ENCODE measurements at regions not wholly inside any gene's neighbourhood (a gene's known extent, or its start where the extent isn't known, plus 50 kb on each side); places are given as distances from the start of the nearest gene placed in this dataset.

DNA sequence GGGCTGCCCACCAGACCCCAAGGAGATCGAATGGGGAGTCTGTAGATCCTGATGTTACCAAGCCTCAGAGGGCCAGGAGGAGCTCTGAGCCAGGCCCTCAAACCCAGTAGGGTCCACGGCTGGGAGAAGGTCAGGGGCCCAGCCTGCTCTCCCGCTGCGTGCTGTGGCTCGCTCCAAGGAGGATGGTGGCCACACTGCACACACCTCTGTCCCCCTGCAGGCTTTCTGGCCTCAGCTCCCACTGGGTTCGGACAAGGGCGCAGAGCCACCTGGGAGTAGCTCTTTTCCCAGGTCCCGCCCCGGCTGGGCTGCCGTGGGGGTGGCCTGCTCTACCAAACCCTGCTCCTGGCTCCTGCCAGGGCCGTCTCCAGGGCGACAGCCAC is 175.8 kb downstream of the ZNF248 start:
- Mint-ChIP-seq H3K27ac (no peak overlapping the region), H3K9me3 (ENCODE audit: insufficient read depth) (peaks cover 4% of the 10 kb centered on the region), H3K4me1 (no peaks in the 10 kb centered on the region), H3K4me3 (no peak overlapping the region), H3K27me3 (no peaks in the 10 kb centered on the region)
- Histone ChIP-seq H3K27ac (ENCODE audit: low read length in 2 of 2) (no peak overlapping the region), H3K4me3 (ENCODE audit: control extremely low read depth in 1 of 5, extremely low read depth in 1 of 5, insufficient read depth in 1 of 5, low read depth in 2 of 5, low read length in 4 of 5) (no peak overlapping the region), H3K27me3 (replicated peaks in 1 of 4; ENCODE audit: control extremely low read depth in 1 of 4, control insufficient read depth in 3 of 4, insufficient read depth in 4 of 4, low read length in 3 of 4) (no peaks in the 10 kb centered on the region), H4K20me1 (ENCODE audit: control insufficient read depth, insufficient read depth, low read length, poor library complexity, severe bottlenecking) (no peaks in the 10 kb centered on the region), H3K4me2 (replicated peaks; ENCODE audit: low read depth, low read length, poor library complexity, severe bottlenecking) (no peak overlapping the region), H3K9ac (ENCODE audit: low read length) (no peak overlapping the region), H3K79me2 (ENCODE audit: control insufficient read depth, insufficient read depth, low read length) (no peaks in the 10 kb centered on the region), H3K9me3 (ENCODE audit: control extremely low read depth in 1 of 3, control insufficient read depth in 2 of 3, insufficient read depth in 1 of 3, low read length in 2 of 3) (peaks cover 0 to 65% (median 0%) of the 10 kb centered on the region in 3 donors), H3K36me3 (replicated peaks in 1 of 2; ENCODE audit: control extremely low read depth in 1 of 2, control insufficient read depth in 1 of 2, extremely low read depth in 1 of 2, insufficient read depth in 2 of 2, low read length in 1 of 2) (no peaks in the 10 kb centered on the region), H2AFZ (ENCODE audit: insufficient read depth, low read depth, low read length, poor library complexity, severe bottlenecking) (no peak overlapping the region), H3K4me1 (ENCODE audit: control insufficient read depth in 2 of 2, insufficient read depth in 2 of 2, low read length in 2 of 2) (no peaks in the 10 kb centered on the region)
- ATAC-seq (ENCODE audit: low read depth) (no peak), DNase-seq (no peak)
- TF ChIP-seq EZH2 (IDR thresholded peaks at IDR 0.05; ENCODE audit: borderline replicate concordance, insufficient read depth, low read depth, low read length, poor library complexity, severe bottlenecking) = no peak
- TF ChIP-seq, protein P1, sequence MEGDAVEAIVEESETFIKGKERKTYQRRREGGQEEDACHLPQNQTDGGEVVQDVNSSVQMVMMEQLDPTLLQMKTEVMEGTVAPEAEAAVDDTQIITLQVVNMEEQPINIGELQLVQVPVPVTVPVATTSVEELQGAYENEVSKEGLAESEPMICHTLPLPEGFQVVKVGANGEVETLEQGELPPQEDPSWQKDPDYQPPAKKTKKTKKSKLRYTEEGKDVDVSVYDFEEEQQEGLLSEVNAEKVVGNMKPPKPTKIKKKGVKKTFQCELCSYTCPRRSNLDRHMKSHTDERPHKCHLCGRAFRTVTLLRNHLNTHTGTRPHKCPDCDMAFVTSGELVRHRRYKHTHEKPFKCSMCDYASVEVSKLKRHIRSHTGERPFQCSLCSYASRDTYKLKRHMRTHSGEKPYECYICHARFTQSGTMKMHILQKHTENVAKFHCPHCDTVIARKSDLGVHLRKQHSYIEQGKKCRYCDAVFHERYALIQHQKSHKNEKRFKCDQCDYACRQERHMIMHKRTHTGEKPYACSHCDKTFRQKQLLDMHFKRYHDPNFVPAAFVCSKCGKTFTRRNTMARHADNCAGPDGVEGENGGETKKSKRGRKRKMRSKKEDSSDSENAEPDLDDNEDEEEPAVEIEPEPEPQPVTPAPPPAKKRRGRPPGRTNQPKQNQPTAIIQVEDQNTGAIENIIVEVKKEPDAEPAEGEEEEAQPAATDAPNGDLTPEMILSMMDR (IDR thresholded peaks at IDR 0.05) = no peak
- ChIA-PET POLR2A (no interaction called here), CTCF (no interaction called here)
- WGBS (ENCODE audit: insufficient coverage) = 84% methylated on average over 12 of the region's 12 CpGs
- intact Hi-C loops (cut with micrococcal nuclease) = no loop called here

DNA sequence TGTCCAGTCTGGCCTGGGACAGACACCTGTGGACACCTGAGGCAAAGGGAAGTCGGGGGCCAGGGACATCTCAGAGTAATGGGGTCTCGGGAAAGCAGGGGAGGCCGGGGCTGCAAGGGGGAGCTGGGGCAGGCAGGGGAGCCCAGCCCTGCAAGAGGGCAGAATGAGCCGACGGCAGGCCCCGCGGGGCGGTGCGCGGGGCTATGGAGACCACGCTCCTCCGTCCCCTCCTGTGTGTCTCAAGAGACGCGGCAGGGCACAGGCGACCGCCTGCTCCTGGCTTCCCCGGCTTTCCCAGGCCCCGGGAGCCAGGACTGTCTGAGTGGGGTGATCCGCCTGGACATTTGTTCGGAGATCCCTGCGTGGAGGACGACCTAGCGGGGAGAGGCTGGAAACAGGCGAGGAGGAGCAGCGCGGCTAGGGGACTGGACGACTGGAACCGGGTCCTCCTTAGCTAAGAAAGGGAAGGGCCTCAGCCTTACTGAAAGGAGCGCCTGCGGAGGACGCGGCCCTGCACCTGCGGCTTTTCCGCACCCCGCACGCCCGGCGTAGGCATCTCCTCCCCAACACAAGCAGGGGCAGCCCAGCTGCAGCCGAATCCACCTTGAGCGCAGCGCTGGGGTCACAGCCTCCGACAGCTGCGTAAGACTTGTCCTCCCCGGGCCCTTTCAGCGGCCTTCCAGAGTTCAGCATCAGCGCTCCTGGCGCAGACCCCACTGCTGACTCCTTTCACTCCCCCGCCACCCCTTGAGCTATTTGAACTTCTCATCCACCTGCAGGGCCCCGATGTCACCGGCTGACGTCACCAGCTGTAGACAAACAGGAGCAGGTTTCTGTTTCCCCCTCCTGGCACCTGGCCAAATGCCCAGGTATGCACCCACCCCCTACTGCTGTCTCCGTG is 176.4 kb downstream of the ZNF248 start:
- H3K4me1 Mint-ChIP-seq = no peaks in the 10 kb centered on the region
- Histone ChIP-seq H3K4me3 (ENCODE audit: control extremely low read depth in 1 of 5, extremely low read depth in 1 of 5, insufficient read depth in 1 of 5, low read depth in 2 of 5, low read length in 4 of 5) (no peak overlapping the region), H3K27me3 (replicated peaks in 1 of 4; ENCODE audit: control extremely low read depth in 1 of 4, control insufficient read depth in 3 of 4, insufficient read depth in 4 of 4, low read length in 3 of 4) (no peaks in the 10 kb centered on the region), H3K9me3 (ENCODE audit: control extremely low read depth in 1 of 3, control insufficient read depth in 2 of 3, insufficient read depth in 1 of 3, low read length in 2 of 3) (peaks cover 0 to 59% (median 0%) of the 10 kb centered on the region in 3 donors), H3K9ac (ENCODE audit: low read length) (no peak overlapping the region), H4K20me1 (ENCODE audit: control insufficient read depth, insufficient read depth, low read length, poor library complexity, severe bottlenecking) (no peaks in the 10 kb centered on the region), H3K79me2 (ENCODE audit: control insufficient read depth, insufficient read depth, low read length) (no peaks in the 10 kb centered on the region), H3K27ac (ENCODE audit: low read length in 2 of 2) (no peak overlapping the region), H3K4me2 (replicated peaks; ENCODE audit: low read depth, low read length, poor library complexity, severe bottlenecking) (no peak overlapping the region), H3K4me1 (ENCODE audit: control insufficient read depth in 2 of 2, insufficient read depth in 2 of 2, low read length in 2 of 2) (no peaks in the 10 kb centered on the region), H2AFZ (ENCODE audit: insufficient read depth, low read depth, low read length, poor library complexity, severe bottlenecking) (no peak overlapping the region), H3K36me3 (replicated peaks in 1 of 2; ENCODE audit: control extremely low read depth in 1 of 2, control insufficient read depth in 1 of 2, extremely low read depth in 1 of 2, insufficient read depth in 2 of 2, low read length in 1 of 2) (no peaks in the 10 kb centered on the region)
- ChIA-PET POLR2A (no interaction called here), CTCF (no interaction called here)
- H3K4me3 Mint-ChIP-seq = no peak overlapping the region
- ATAC-seq (ENCODE audit: low read depth) = no peak
- H3K9me3 Mint-ChIP-seq (ENCODE audit: insufficient read depth) = peaks cover 4% of the 10 kb centered on the region
- intact Hi-C loops (cut with micrococcal nuclease) = no loop called here
- no peak for TF ChIP-seq EZH2 (IDR thresholded peaks at IDR 0.05; ENCODE audit: borderline replicate concordance, insufficient read depth, low read depth, low read length, poor library complexity, severe bottlenecking)
- DNase-seq = no peak
- 87% methylated on average over 52 of the region's 52 CpGs for WGBS (ENCODE audit: insufficient coverage)
- no peaks in the 10 kb centered on the region for H3K27me3 Mint-ChIP-seq
- no peak overlapping the region for H3K27ac Mint-ChIP-seq
